IPS-20b (cell line): ENCODE measurements at regions not wholly inside any gene's neighbourhood (a gene's known extent, or its start where the extent isn't known, plus 50 kb on each side); places are given as distances from the start of the nearest gene placed in this dataset.
"Not testable (repeated sequence)": the region's sequence is repeated elsewhere in the genome, so short reads cannot be mapped to it uniquely, and the experiment has no call there.

Experiments
- H3K27ac ChIP-seq: one replicate; pipeline ENCODE4 v1.5.1; 2013; ENCODE audit warnings: low read length
- H3K27me3 ChIP-seq: 2 replicates; pipeline ENCODE4 v1.6.1; 2013; ENCODE audit warnings: mild to moderate bottlenecking, low read length, inconsistent platforms; ENCODE audit not compliant: insufficient read depth
- H3K36me3 ChIP-seq: 2 replicates; pipeline ENCODE4 v1.6.1; 2013; ENCODE audit warnings: low read depth, mild to moderate bottlenecking, inconsistent platforms, low read length, moderate library complexity; ENCODE audit not compliant: insufficient read depth
- H3K4me1 ChIP-seq: 2 replicates; pipeline ENCODE4 v1.6.1; 2013; ENCODE audit warnings: mild to moderate bottlenecking, control low read depth, inconsistent platforms, low read length, moderate library complexity; ENCODE audit not compliant: insufficient read depth
- H3K4me3 ChIP-seq: 2 replicates; pipeline ENCODE4 v1.5.1; 2013; ENCODE audit warnings: mild to moderate bottlenecking, low read length, inconsistent platforms
- H3K9ac ChIP-seq: 2 replicates; pipeline ENCODE4 v1.6.1; 2013; ENCODE audit warnings: low read depth, mild to moderate bottlenecking, inconsistent platforms, low read length, moderate library complexity
- H3K9me3 ChIP-seq: 2 replicates; pipeline ENCODE4 v1.6.1; 2013; ENCODE audit warnings: mild to moderate bottlenecking, low read depth, low read length, inconsistent platforms; ENCODE audit not compliant: insufficient read depth

- H3K9me3 ChIP-seq = no peaks in the 10 kb centered on the region
- no peak overlapping the region for H3K27ac ChIP-seq
- peaks cover 8% of the 10 kb centered on the region for H3K4me1 ChIP-seq
- no peaks in the 10 kb centered on the region for H3K27me3 ChIP-seq
- H3K9ac ChIP-seq = no peak overlapping the region
- no peak overlapping the region for H3K4me3 ChIP-seq
- no peaks in the 10 kb centered on the region for H3K36me3 ChIP-seq
These were observed 88.1 kb upstream of the KCND2 start for GRCh38 chr7:120184866-120185265.

- Histone ChIP-seq H3K27ac (no peak overlapping the region), H3K27me3 (no peaks in the 10 kb centered on the region), H3K9me3 (no peaks in the 10 kb centered on the region), H3K4me3 (no peak overlapping the region), H3K9ac (no peak overlapping the region), H3K4me1 (peaks cover 20% of the 10 kb centered on the region), H3K36me3 (no peaks in the 10 kb centered on the region)
These were observed 86.9 kb upstream of the KCND2 start for GRCh38 chr7:120185940-120186682.

GRCh38 chr7:120186688-120187087 is 86.3 kb upstream of the KCND2 start:
- H3K9ac ChIP-seq = no peak overlapping the region
- H3K27me3 ChIP-seq = no peaks in the 10 kb centered on the region
- H3K9me3 ChIP-seq = no peaks in the 10 kb centered on the region
- peaks cover 20% of the 10 kb centered on the region for H3K4me1 ChIP-seq
- no peak overlapping the region for H3K27ac ChIP-seq
- H3K4me3 ChIP-seq = no peak overlapping the region
- no peaks in the 10 kb centered on the region for H3K36me3 ChIP-seq

- Histone ChIP-seq H3K9me3 (no peaks in the 10 kb centered on the region), H3K4me1 (peaks cover 20% of the 10 kb centered on the region), H3K4me3 (no peak overlapping the region), H3K36me3 (no peaks in the 10 kb centered on the region), H3K27ac (no peak overlapping the region), H3K9ac (0 out of 2 replicates have a peak overlapping the region, but pooled peaks have one; percentile 20), H3K27me3 (no peaks in the 10 kb centered on the region)
These were observed 83.4 kb upstream of the KCND2 start for GRCh38 chr7:120189623-120190022.

GRCh38 chr7:120190109-120190508 is 82.9 kb upstream of the KCND2 start:
- H3K4me1 ChIP-seq = peaks cover 20% of the 10 kb centered on the region
- H3K9ac ChIP-seq = 0 out of 2 replicates have a peak overlapping the region, but pooled peaks have one; percentile 20
- H3K4me3 ChIP-seq = no peak overlapping the region
- H3K36me3 ChIP-seq = no peaks in the 10 kb centered on the region
- no peaks in the 10 kb centered on the region for H3K9me3 ChIP-seq
- no peak overlapping the region for H3K27ac ChIP-seq
- no peaks in the 10 kb centered on the region for H3K27me3 ChIP-seq

- Histone ChIP-seq H3K4me3 (peak overlapping the region; percentile 12; the same call in 1 of the 2 replicates), H3K27ac (no peak overlapping the region), H3K36me3 (no peaks in the 10 kb centered on the region), H3K9me3 (no peaks in the 10 kb centered on the region), H3K9ac (peak overlapping the region; percentile 24; the same call in 1 of the 2 replicates), H3K27me3 (no peaks in the 10 kb centered on the region), H3K4me1 (peaks cover 20% of the 10 kb centered on the region)
These were observed 82.4 kb upstream of the KCND2 start for GRCh38 chr7:120190566-120190965.

- H3K27ac ChIP-seq, H3K9me3 ChIP-seq, H3K27me3 ChIP-seq, H3K36me3 ChIP-seq, H3K9ac ChIP-seq, H3K4me3 ChIP-seq: not testable (repeated sequence)
- H3K4me1 ChIP-seq = peaks cover 20% of the 10 kb centered on the region
These were observed 81.6 kb upstream of the KCND2 start for GRCh38 chr7:120191423-120191822.

GRCh38 chr7:120201290-120201689 is 71.7 kb upstream of the KCND2 start:
- H3K9me3 ChIP-seq = no peaks in the 10 kb centered on the region
- H3K4me3 ChIP-seq = no peak overlapping the region
- no peaks in the 10 kb centered on the region for H3K27me3 ChIP-seq
- no peaks in the 10 kb centered on the region for H3K4me1 ChIP-seq
- H3K27ac ChIP-seq = no peak overlapping the region
- no peak overlapping the region for H3K9ac ChIP-seq
- no peaks in the 10 kb centered on the region for H3K36me3 ChIP-seq

- H3K36me3 ChIP-seq = no peaks in the 10 kb centered on the region
- H3K4me3 ChIP-seq = no peak overlapping the region
- no peak overlapping the region for H3K9ac ChIP-seq
- H3K27me3 ChIP-seq = no peaks in the 10 kb centered on the region
- H3K27ac ChIP-seq = no peak overlapping the region
- H3K9me3 ChIP-seq = no peaks in the 10 kb centered on the region
- H3K4me1 ChIP-seq = no peaks in the 10 kb centered on the region
These were observed 67.9 kb upstream of the KCND2 start for GRCh38 chr7:120205101-120205500.

GRCh38 chr7:120207037-120207436 is 65.9 kb upstream of the KCND2 start:
- no peaks in the 10 kb centered on the region for H3K4me1 ChIP-seq
- no peak overlapping the region for H3K4me3 ChIP-seq
- H3K27ac ChIP-seq = no peak overlapping the region
- H3K9me3 ChIP-seq = no peaks in the 10 kb centered on the region
- H3K9ac ChIP-seq = no peak overlapping the region
- H3K36me3 ChIP-seq = no peaks in the 10 kb centered on the region
- H3K27me3 ChIP-seq = no peaks in the 10 kb centered on the region

GRCh38 chr7:120215654-120216053 is 57.3 kb upstream of the KCND2 start:
- no peak overlapping the region for H3K27ac ChIP-seq
- no peaks in the 10 kb centered on the region for H3K9me3 ChIP-seq
- no peaks in the 10 kb centered on the region for H3K27me3 ChIP-seq
- H3K4me1 ChIP-seq = no peaks in the 10 kb centered on the region
- no peak overlapping the region for H3K9ac ChIP-seq
- no peaks in the 10 kb centered on the region for H3K36me3 ChIP-seq
- H3K4me3 ChIP-seq = no peak overlapping the region

GRCh38 chr7:120216947-120217346 is 56.0 kb upstream of the KCND2 start:
- no peaks in the 10 kb centered on the region for H3K4me1 ChIP-seq
- H3K9ac ChIP-seq = no peak overlapping the region
- no peaks in the 10 kb centered on the region for H3K9me3 ChIP-seq
- H3K36me3 ChIP-seq = no peaks in the 10 kb centered on the region
- no peak overlapping the region for H3K4me3 ChIP-seq
- no peaks in the 10 kb centered on the region for H3K27me3 ChIP-seq
- H3K27ac ChIP-seq = no peak overlapping the region
